ENCODE measurements at regions not wholly inside any gene's neighbourhood (a gene's known extent, or its start where the extent isn't known, plus 50 kb on each side); places are given as distances from the start of the nearest gene placed in this dataset.

GRCh38 chr10:7478727-7479457, 68.1 kb upstream of the SFMBT2 start:
- DNase-seq (ENCODE audit: low read depth in 3 of 3, low spot score in 1 of 3): no peak

GRCh38 chr10:7477538-7478334, 66.9 kb upstream of the SFMBT2 start:
- no peak for DNase-seq (ENCODE audit: low read depth in 3 of 3, low spot score in 1 of 3)

- DNase-seq (ENCODE audit: low read depth in 3 of 3, low spot score in 1 of 3): no peak
Measured at GRCh38 chr10:7475939-7476338, 65.1 kb upstream of the SFMBT2 start.

GRCh38 chr10:7475046-7475911, 64.4 kb upstream of the SFMBT2 start:
- DNase-seq (ENCODE audit: low read depth in 3 of 3, low spot score in 1 of 3): no peak

- DNase-seq (ENCODE audit: low read depth in 3 of 3, low spot score in 1 of 3): no peak
Measured at GRCh38 chr10:7474388-7474787, 63.6 kb upstream of the SFMBT2 start.

GRCh38 chr10:7473474-7473873, 62.6 kb upstream of the SFMBT2 start:
- no peak for DNase-seq (ENCODE audit: low read depth in 3 of 3, low spot score in 1 of 3)

GRCh38 chr10:7471720-7472367, 61.0 kb upstream of the SFMBT2 start:
- DNase-seq (ENCODE audit: low read depth in 3 of 3, low spot score in 1 of 3): no peak

GRCh38 chr10:7470371-7470770, 59.5 kb upstream of the SFMBT2 start:
- DNase-seq (ENCODE audit: low read depth in 3 of 3, low spot score in 1 of 3): no peak

- DNase-seq (ENCODE audit: low read depth in 3 of 3, low spot score in 1 of 3): no peak
Measured at GRCh38 chr10:7467031-7467667, 56.3 kb upstream of the SFMBT2 start.

GRCh38 chr10:7464691-7465090, 53.9 kb upstream of the SFMBT2 start:
- DNase-seq (ENCODE audit: low read depth in 3 of 3, low spot score in 1 of 3): no peak
